Activated B cell treated with CpG ODN at 0.5 μM for 24 hours (primary cell): ENCODE measurements at regions not wholly inside any gene's neighbourhood (a gene's known extent, or its start where the extent isn't known, plus 50 kb on each side); places are given as distances from the start of the nearest gene placed in this dataset.

Source experiments
- ATAC-seq: fragments of 200-7000 bp; cut with Tn5 transposase; one replicate; pipeline ENCODE4 v1.10.0; 2021; ENCODE audit warnings: low read depth, mild to moderate bottlenecking, moderate library complexity
- CTCF ChIA-PET: fragments of 350-600 bp; sonication (Branson Sonifier 250); formaldehyde crosslinking; loops from one replicate; lab custom pipeline; 2021; ENCODE audit warnings: antibody characterized with exemption; lab: Charles Lee
- POLR2A ChIA-PET: fragments of 350-600 bp; sonication (Branson Sonifier 250); formaldehyde crosslinking; loops from one replicate; lab custom pipeline; 2021; ENCODE audit warnings: antibody characterized with exemption; lab: Charles Lee
- DNase-seq: peaks from one replicate; pipeline ENCODE4 v3.0.0; 2022
- H3K27ac Mint-ChIP-seq: one replicate; pipeline ENCODE4 v1.8.0; 2020; ENCODE audit warnings: mixed read lengths
- H3K27me3 Mint-ChIP-seq: one replicate; pipeline ENCODE4 v1.8.0; 2021; ENCODE audit warnings: mixed read lengths
- H3K36me3 Mint-ChIP-seq: one replicate; pipeline ENCODE4 v1.8.0; 2021; ENCODE audit warnings: low read depth, mixed read lengths
- H3K4me1 Mint-ChIP-seq: one replicate; pipeline ENCODE4 v1.8.0; 2021; ENCODE audit warnings: mixed read lengths
- H3K4me3 Mint-ChIP-seq: one replicate; pipeline ENCODE4 v1.8.0; 2020; ENCODE audit warnings: mild to moderate bottlenecking, mixed read lengths
- H3K9me3 Mint-ChIP-seq: one replicate; pipeline ENCODE4 v1.8.0; 2020; ENCODE audit warnings: mixed read lengths
- intact Hi-C: fragments of 100-400 bp; cut with micrococcal nuclease; formaldehyde crosslinking; loops from one replicate; pipeline ENCODE4 v1.15.1; 2024
- TF ChIP-seq, protein P1 (sequence below): fragments of 200-600 bp; IDR thresholded peaks from one replicate; pipeline ENCODE4 v1.8.0; 2022; ENCODE audit warnings: antibody characterized with exemption, mild to moderate bottlenecking

DNA sequence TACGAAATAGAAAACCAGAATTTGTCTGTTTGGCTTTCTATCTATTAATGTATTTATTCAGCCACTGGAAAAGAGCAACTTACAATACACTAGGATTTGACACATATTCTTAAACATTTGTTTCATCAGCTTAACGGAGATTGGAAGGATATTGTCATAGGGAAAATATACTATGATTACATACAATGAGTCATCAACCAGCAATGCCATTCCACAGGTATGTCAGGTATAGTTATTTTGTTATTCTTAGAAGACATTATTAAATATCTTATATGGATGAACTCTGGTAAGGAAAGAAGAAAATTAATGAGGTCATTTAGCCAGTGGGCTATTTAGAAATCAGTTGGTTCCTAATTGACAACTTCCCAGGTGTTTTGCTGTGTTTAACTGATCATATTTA is 926.6 kb downstream of the STIM2 start:
- Mint-ChIP-seq H3K4me1 (no peaks in the 10 kb centered on the region), H3K9me3 (no peaks in the 10 kb centered on the region), H3K27me3 (no peaks in the 10 kb centered on the region), H3K27ac (no peak overlapping the region), H3K36me3 (no peaks in the 10 kb centered on the region), H3K4me3 (no peak overlapping the region)
- TF ChIP-seq, protein P1, sequence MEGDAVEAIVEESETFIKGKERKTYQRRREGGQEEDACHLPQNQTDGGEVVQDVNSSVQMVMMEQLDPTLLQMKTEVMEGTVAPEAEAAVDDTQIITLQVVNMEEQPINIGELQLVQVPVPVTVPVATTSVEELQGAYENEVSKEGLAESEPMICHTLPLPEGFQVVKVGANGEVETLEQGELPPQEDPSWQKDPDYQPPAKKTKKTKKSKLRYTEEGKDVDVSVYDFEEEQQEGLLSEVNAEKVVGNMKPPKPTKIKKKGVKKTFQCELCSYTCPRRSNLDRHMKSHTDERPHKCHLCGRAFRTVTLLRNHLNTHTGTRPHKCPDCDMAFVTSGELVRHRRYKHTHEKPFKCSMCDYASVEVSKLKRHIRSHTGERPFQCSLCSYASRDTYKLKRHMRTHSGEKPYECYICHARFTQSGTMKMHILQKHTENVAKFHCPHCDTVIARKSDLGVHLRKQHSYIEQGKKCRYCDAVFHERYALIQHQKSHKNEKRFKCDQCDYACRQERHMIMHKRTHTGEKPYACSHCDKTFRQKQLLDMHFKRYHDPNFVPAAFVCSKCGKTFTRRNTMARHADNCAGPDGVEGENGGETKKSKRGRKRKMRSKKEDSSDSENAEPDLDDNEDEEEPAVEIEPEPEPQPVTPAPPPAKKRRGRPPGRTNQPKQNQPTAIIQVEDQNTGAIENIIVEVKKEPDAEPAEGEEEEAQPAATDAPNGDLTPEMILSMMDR = no peak
- ChIA-PET POLR2A (no interaction called here), CTCF (no interaction called here)
- intact Hi-C loops = no loop called here
- no peak for DNase-seq
- ATAC-seq = no peak

DNA sequence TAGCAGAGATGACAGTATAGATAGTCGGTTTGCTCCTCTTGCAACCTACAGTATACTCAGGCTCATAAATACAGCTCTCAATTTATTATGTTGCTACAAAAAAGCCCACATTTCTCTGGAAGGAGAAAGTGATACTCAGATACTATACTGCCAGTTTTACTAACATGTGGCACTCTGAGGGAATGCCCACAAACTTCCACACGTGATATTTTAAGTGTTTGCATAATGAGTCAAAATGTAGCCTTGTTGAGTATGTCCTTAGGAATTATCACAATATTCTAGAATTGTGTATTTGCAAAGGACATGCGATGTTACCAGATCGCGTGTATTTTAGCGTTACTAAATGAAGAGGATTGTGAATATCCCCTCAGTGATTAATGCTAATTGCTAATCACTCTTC is 929.1 kb downstream of the STIM2 start:
- H3K27ac Mint-ChIP-seq = no peak overlapping the region
- ATAC-seq (no peak), DNase-seq (no peak)
- POLR2A ChIA-PET = no interaction called here
- no peak overlapping the region for H3K4me3 Mint-ChIP-seq
- no peaks in the 10 kb centered on the region for H3K36me3 Mint-ChIP-seq
- TF ChIP-seq, protein P1 = no peak
- intact Hi-C loops = no loop called here
- H3K4me1 Mint-ChIP-seq = no peaks in the 10 kb centered on the region
- no peaks in the 10 kb centered on the region for H3K9me3 Mint-ChIP-seq
- no peaks in the 10 kb centered on the region for H3K27me3 Mint-ChIP-seq
- CTCF ChIA-PET = no interaction called here

DNA sequence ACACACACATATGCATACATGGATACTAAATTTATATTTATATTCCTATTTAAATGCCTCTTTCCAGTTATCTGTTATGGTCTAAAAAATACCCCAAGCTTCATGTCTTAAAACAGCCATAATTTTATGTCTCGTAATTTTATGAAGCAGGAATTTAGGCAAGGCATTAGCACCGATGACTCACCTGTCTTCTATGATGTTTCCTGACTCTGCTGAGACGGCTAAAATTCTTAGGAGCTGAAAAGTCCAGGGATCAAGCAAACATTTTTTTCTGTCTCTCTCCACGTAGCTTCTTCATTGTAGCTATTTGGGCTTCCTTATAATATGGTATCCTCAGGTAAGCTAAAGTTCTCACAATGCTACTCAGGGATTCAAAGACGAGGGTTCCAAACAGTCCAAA is 930.3 kb downstream of the STIM2 start:
- no peak overlapping the region for H3K27ac Mint-ChIP-seq
- no peak overlapping the region for H3K4me3 Mint-ChIP-seq
- POLR2A ChIA-PET = no interaction called here
- ATAC-seq = no peak
- H3K9me3 Mint-ChIP-seq = no peaks in the 10 kb centered on the region
- no peaks in the 10 kb centered on the region for H3K4me1 Mint-ChIP-seq
- TF ChIP-seq, protein P1 = no peak
- no peaks in the 10 kb centered on the region for H3K27me3 Mint-ChIP-seq
- H3K36me3 Mint-ChIP-seq = no peaks in the 10 kb centered on the region
- no peak for DNase-seq
- intact Hi-C loops = no loop called here
- CTCF ChIA-PET = no interaction called here

DNA sequence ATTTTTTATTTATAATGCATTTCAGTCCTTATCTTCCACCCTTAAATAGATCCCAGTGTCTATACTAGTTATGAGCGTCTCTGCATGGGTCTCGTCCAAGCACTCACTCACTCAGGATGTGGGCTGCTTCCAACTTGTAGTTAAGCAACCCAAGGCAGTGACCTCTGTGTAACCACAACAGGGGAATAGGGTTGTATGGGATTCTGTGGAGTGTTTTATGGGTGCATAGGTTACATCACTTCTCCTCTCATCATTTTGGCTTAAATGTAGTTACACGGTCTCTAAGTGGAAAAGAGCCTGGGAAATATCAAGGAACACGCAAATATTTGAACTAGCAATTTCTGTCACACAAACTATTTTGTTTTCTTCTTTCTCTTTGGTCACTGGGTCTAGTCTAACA is 931.0 kb downstream of the STIM2 start:
- Mint-ChIP-seq H3K27ac (no peak overlapping the region), H3K9me3 (no peaks in the 10 kb centered on the region), H3K4me3 (no peak overlapping the region), H3K27me3 (no peaks in the 10 kb centered on the region), H3K36me3 (no peaks in the 10 kb centered on the region), H3K4me1 (no peaks in the 10 kb centered on the region)
- CTCF ChIA-PET = no interaction called here
- no peak for DNase-seq
- no peak for ATAC-seq
- TF ChIP-seq, protein P1 = no peak
- intact Hi-C loops = no loop called here
- POLR2A ChIA-PET = no interaction called here

DNA sequence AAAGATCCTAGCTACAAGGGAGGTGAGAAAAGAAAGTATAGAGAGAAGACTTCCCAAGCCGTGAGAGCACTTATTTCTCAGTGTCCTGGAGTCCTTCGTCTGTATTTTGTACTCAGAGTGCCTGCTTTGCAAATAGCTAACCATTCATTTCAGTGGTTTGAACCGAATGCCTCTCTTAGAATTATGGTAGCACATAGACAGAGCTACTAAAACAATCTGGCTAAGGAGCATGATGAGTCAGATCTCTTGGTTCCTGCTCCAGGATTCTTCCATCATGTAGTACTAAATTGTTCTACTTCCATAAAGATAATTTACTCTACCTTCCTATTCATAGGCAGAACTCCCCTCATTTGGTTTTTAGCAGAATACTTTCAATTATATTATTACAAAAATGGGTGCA is 946.6 kb downstream of the STIM2 start:
- Mint-ChIP-seq H3K4me1 (no peaks in the 10 kb centered on the region), H3K27ac (no peak overlapping the region), H3K4me3 (no peak overlapping the region), H3K27me3 (no peaks in the 10 kb centered on the region), H3K9me3 (peaks cover 4% of the 10 kb centered on the region), H3K36me3 (no peaks in the 10 kb centered on the region)
- intact Hi-C loops = no loop called here
- CTCF ChIA-PET = no interaction called here
- no peak for DNase-seq
- TF ChIP-seq, protein P1 = no peak
- POLR2A ChIA-PET = no interaction called here
- no peak for ATAC-seq
